ENCODE measurements at regions not wholly inside any gene's neighbourhood (a gene's known extent, or its start where the extent isn't known, plus 50 kb on each side); places are given as distances from the start of the nearest gene placed in this dataset.

GRCh38 chr6:78605909-78606446 is 261.4 kb upstream of the IRAK1BP1 start (continued):
- TF ChIP-seq ZNF462 (CRISPR knock-in tag; IDR thresholded peaks at IDR 0.05) = no peak
- no peak for TF ChIP-seq NANOG (IDR thresholded peaks at IDR 0.05; ENCODE audit: borderline replicate concordance)
- TF ChIP-seq CREB1 (CRISPR knock-in tag; IDR thresholded peaks at IDR 0.05; ENCODE audit: low read depth) = no peak
- TF ChIP-seq JUNB (IDR thresholded peaks at IDR 0.05; ENCODE audit: unreplicated experiment) = no peak

- H3K4me3 Mint-ChIP-seq = no peak overlapping the region
- no peaks in the 10 kb centered on the region for H3K27me3 Mint-ChIP-seq (ENCODE audit: insufficient read depth, low read depth, poor library complexity)
- H3K79me2 ChIP-seq (replicated peaks; ENCODE audit: insufficient read depth) = no peaks in the 10 kb centered on the region
- H3K4me1 ChIP-seq (ENCODE audit: insufficient read depth) = no peaks in the 10 kb centered on the region
- no peaks in the 10 kb centered on the region for H3K9me2 ChIP-seq (ENCODE audit: insufficient read depth)
- H3K4me3 ChIP-seq = no peak overlapping the region
- no peaks in the 10 kb centered on the region for H3K36me3 Mint-ChIP-seq (ENCODE audit: low read depth)
- H3K27ac ChIP-seq (ENCODE audit: low read depth) = no peak overlapping the region
- no peaks in the 10 kb centered on the region for H3K27me3 ChIP-seq (ENCODE audit: insufficient read depth)
- H3K4me2 ChIP-seq = no peak overlapping the region
- DNase-seq (ENCODE audit: low spot score) = no peak
- no peak overlapping the region for H2AFZ ChIP-seq
- H3K36me3 ChIP-seq (ENCODE audit: insufficient read depth) = no peaks in the 10 kb centered on the region
- no peaks in the 10 kb centered on the region for H4K20me1 ChIP-seq (replicated peaks; ENCODE audit: insufficient read depth)
- no peak for ATAC-seq
- no peak overlapping the region for H3K27ac Mint-ChIP-seq
- H3F3A ChIP-seq (replicated peaks; ENCODE audit: low read depth) = no peaks in the 10 kb centered on the region
- 0 out of 3 replicates have a peak, but pooled peaks cover 3% of the 10 kb centered on the region for H3K4me1 Mint-ChIP-seq
- H3K9me3 Mint-ChIP-seq = no peaks in the 10 kb centered on the region
- TF ChIP-seq ZNF114 (CRISPR knock-in tag; IDR thresholded peaks at IDR 0.05) (no peak), EZH2 (IDR thresholded peaks at IDR 0.05; ENCODE audit: low read depth, unreplicated experiment) (no peak), ETS1 (IDR thresholded peaks at IDR 0.05) (no peak), CTCF (conservative IDR thresholded peaks at IDR 0.05; ENCODE audit: low read depth in 2 of 2) (no peak), JUNB (IDR thresholded peaks at IDR 0.05; ENCODE audit: unreplicated experiment) (no peak), EZH2phosphoT487 (IDR thresholded peaks at IDR 0.05; ENCODE audit: unreplicated experiment) (no peak), CREB1 (CRISPR knock-in tag; IDR thresholded peaks at IDR 0.05; ENCODE audit: low read depth) (no peak), NANOG (IDR thresholded peaks at IDR 0.05; ENCODE audit: borderline replicate concordance) (no peak), POLR2AphosphoS5 (IDR thresholded peaks at IDR 0.05; ENCODE audit: low read depth) (no peak), STAT1 (IDR thresholded peaks at IDR 0.05; ENCODE audit: unreplicated experiment) (no peak), REST (IDR thresholded peaks at IDR 0.05; ENCODE audit: unreplicated experiment) (no peak)
Observed at GRCh38 chr6:78607189-78607588, 260.2 kb upstream of the IRAK1BP1 start.

All from GM23338 (cell line).